T-cell (primary cell): ENCODE measurements at regions not wholly inside any gene's neighbourhood (a gene's known extent, or its start where the extent isn't known, plus 50 kb on each side); places are given as distances from the start of the nearest gene placed in this dataset.

Experiments
- ATAC-seq, 4 experiments: fragments of 200-7000 bp in 3 of 4; fragments of 150-1000 bp in 1 of 4; cut with Tn5 transposase; replicated peaks in 1 of 4; 1 replicate in 3 of 4; 2 replicates in 1 of 4; pipeline ENCODE4 v1.10.0; 2021; ENCODE audit warnings: moderate library complexity in 3 of 4, mild to moderate bottlenecking in 2 of 4, moderate number of reproducible peaks in 1 of 4
- CTCF ChIA-PET, 2 donors: fragments of 300-600 bp; sonication (Branson Sonifier 250); formaldehyde crosslinking; loops; one replicate each; lab custom pipeline; 2022; ENCODE audit warnings: antibody characterized with exemption in 2 of 2; lab: Charles Lee
- POLR2A ChIA-PET, 2 donors: fragments of 300-600 bp; sonication (Branson Sonifier 250); formaldehyde crosslinking; loops; one replicate each; lab custom pipeline; 2022; ENCODE audit warnings: antibody characterized with exemption in 2 of 2; lab: Charles Lee
- DNase-seq, 35 experiments: peaks; one replicate each; pipeline versions ENCODE4 v3.0.0 to v3.0.0-alpha.2; 2013 to 2023
- H3K27ac ChIP-seq: one replicate; pipeline ENCODE4 v1.5.1; 2013; ENCODE audit warnings: low read length
- H3K27me3 ChIP-seq, 2 experiments: replicated peaks in 1 of 2; 1 replicate in 1 of 2; 2 replicates in 1 of 2; pipeline versions ENCODE4 v1.6.1 to v1.7.0; 2013; ENCODE audit warnings: low read length in 1 of 2, mixed read lengths in 1 of 2; ENCODE audit not compliant: control insufficient read depth in 2 of 2, insufficient read depth in 2 of 2; ENCODE audit errors: extremely low read depth in 1 of 2
- H3K36me3 ChIP-seq, 2 donors: 1 replicate in 1 of 2; 2 replicates in 1 of 2; pipeline versions ENCODE4 v1.6.1 to v1.7.0; 2013; ENCODE audit warnings: low read length in 1 of 2; ENCODE audit not compliant: control insufficient read depth in 2 of 2, insufficient read depth in 1 of 2; ENCODE audit errors: extremely low read depth in 1 of 2
- H3K4me1 ChIP-seq, 2 experiments: 1 replicate in 1 of 2; 2 replicates in 1 of 2; pipeline versions ENCODE4 v1.6.1 to v1.7.0; 2013; ENCODE audit warnings: low read length in 2 of 2, mixed read lengths in 1 of 2; ENCODE audit not compliant: insufficient read depth in 2 of 2, control insufficient read depth in 1 of 2; ENCODE audit errors: extremely low read depth in 1 of 2
- H3K4me3 ChIP-seq, 2 donors: 1 replicate in 1 of 2; 2 replicates in 1 of 2; pipeline versions ENCODE4 v1.5.1 to v1.7.0; 2013; ENCODE audit warnings: mild to moderate bottlenecking in 2 of 2, low read length in 1 of 2, moderate library complexity in 1 of 2; ENCODE audit not compliant: control insufficient read depth in 1 of 2; ENCODE audit errors: extremely low read depth in 1 of 2
- H3K9me3 ChIP-seq: 2 replicates; pipeline ENCODE4 v1.7.0; 2013
- H3K27ac Mint-ChIP-seq, 2 donors: one replicate each; pipeline ENCODE4 v1.8.0; 2020 to 2021; ENCODE audit warnings: mild to moderate bottlenecking in 2 of 2, mixed read lengths in 2 of 2
- H3K27me3 Mint-ChIP-seq, 2 donors: one replicate each; pipeline ENCODE4 v1.8.0; 2021 to 2022; ENCODE audit warnings: mixed read lengths in 2 of 2
- H3K36me3 Mint-ChIP-seq: one replicate; pipeline ENCODE4 v1.8.0; 2021; ENCODE audit warnings: mixed read lengths
- H3K4me1 Mint-ChIP-seq, 3 donors: one replicate each; pipeline ENCODE4 v1.8.0; 2020 to 2022; ENCODE audit warnings: mixed read lengths in 3 of 3, mild to moderate bottlenecking in 1 of 3
- H3K4me3 Mint-ChIP-seq, 3 donors: one replicate each; pipeline ENCODE4 v1.8.0; 2020 to 2022; ENCODE audit warnings: mild to moderate bottlenecking in 3 of 3, mixed read lengths in 3 of 3, moderate library complexity in 3 of 3
- H3K9me3 Mint-ChIP-seq, 3 donors: one replicate each; pipeline ENCODE4 v1.8.0; 2020 to 2022; ENCODE audit warnings: mixed read lengths in 3 of 3
- WGBS: methylation state at CpG from one replicate; pipeline ENCODE4 v1.1.5; 2013; ENCODE audit warnings: missing lambda C conversion rate; ENCODE audit not compliant: insufficient coverage; 5-methylcytosine and 5-hydroxymethylcytosine counted together

DNA sequence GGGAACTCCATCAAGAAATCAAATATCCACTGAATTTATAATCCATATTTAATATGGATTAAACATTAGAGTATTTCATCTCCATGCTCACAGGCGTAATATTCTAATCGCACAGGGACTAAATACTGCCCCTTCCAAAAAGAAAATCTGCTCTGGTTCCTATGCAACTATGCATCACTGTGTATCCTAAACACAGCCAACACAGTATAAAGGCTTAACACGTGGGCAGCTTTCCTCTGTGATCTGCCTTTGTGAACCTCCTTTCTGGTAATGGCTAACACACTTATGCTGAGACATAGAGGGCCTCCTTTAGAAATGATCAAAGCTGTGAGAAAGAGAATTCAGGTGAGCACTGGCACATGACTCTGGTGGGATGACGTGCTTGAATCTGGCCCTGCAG, 110.2 kb downstream of the RAB11FIP2 start:
- H3K4me1 Mint-ChIP-seq: no peaks in the 10 kb centered on the region
- no peak for ATAC-seq
- ChIA-PET CTCF (no interaction called here), POLR2A (no interaction called here)
- no peak for DNase-seq
- no peaks in the 10 kb centered on the region for H3K4me1 ChIP-seq
- peaks cover 2 to 9% of the 10 kb centered on the region in 2 experiments for H3K27me3 ChIP-seq
- WGBS: 82% methylated on average over 3 of the region's 4 CpGs
- H3K9me3 Mint-ChIP-seq: no peaks in the 10 kb centered on the region
- no peak overlapping the region for H3K27ac Mint-ChIP-seq
- H3K27me3 Mint-ChIP-seq: peaks cover 0 to 10% of the 10 kb centered on the region in 2 donors
- no peak overlapping the region for H3K4me3 Mint-ChIP-seq
- H3K36me3 Mint-ChIP-seq: no peaks in the 10 kb centered on the region
- H3K4me3 ChIP-seq: no peak overlapping the region
- H3K36me3 ChIP-seq: no peaks in the 10 kb centered on the region
- no peak overlapping the region for H3K27ac ChIP-seq
- H3K9me3 ChIP-seq: no peaks in the 10 kb centered on the region

DNA sequence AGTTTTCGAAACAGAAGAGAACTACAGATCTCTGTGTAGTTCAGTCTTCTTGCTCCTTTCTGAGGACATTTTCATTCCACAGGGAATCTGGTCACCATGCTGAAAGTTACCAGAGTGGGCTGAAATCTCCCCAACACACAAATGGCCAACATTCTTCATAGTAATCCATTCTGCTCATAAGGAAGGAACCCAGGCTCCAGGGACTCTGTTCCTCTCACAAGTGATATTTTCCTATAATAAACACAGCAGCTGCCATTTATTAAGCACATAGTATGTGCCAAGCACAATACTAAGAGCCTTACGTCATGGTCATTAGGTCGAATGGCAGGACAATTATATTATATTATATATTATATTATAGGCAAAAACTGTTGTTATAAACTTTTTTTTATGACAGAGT, 109.8 kb downstream of the RAB11FIP2 start:
- H3K27ac ChIP-seq: no peak overlapping the region
- no peaks in the 10 kb centered on the region for H3K36me3 ChIP-seq
- H3K4me3 Mint-ChIP-seq: no peak overlapping the region
- ChIA-PET POLR2A (no interaction called here), CTCF (no interaction called here)
- WGBS: no CpG with 5 or more reads among the region's 3 CpGs
- H3K4me1 ChIP-seq: no peaks in the 10 kb centered on the region
- no peaks in the 10 kb centered on the region for H3K9me3 ChIP-seq
- H3K4me3 ChIP-seq: no peak overlapping the region
- H3K4me1 Mint-ChIP-seq: no peaks in the 10 kb centered on the region
- ATAC-seq (no peak), DNase-seq (no peak)
- no peaks in the 10 kb centered on the region for H3K9me3 Mint-ChIP-seq
- H3K27ac Mint-ChIP-seq: no peak overlapping the region
- H3K36me3 Mint-ChIP-seq: no peaks in the 10 kb centered on the region
- peaks cover 0 to 10% of the 10 kb centered on the region in 2 donors for H3K27me3 Mint-ChIP-seq
- H3K27me3 ChIP-seq: peaks cover 2 to 9% of the 10 kb centered on the region in 2 experiments

DNA sequence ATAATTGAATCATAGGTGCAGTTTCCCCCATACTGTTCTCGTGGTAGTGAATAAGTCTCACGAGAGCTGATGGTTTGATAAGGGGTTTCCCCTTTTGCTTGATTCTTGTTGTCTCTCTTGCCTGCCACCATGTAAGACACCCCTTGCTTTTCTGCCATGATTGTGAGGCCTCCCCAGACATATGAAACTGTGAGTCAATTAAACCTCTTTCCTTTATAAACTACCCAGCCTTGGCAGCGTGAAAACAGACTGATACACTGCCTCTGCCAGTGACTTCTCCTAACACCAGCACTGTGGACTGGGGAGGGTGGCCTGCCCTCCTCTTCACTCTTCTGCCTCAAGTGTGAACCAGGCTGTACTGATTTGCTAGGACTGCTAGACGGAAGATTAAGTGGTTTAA, 108.6 kb downstream of the RAB11FIP2 start:
- Histone ChIP-seq H3K27me3 (peaks cover 2 to 9% of the 10 kb centered on the region in 2 experiments), H3K9me3 (no peaks in the 10 kb centered on the region), H3K27ac (no peak overlapping the region), H3K4me1 (no peaks in the 10 kb centered on the region), H3K36me3 (no peaks in the 10 kb centered on the region), H3K4me3 (no peak overlapping the region)
- no peak for DNase-seq
- Mint-ChIP-seq H3K9me3 (no peaks in the 10 kb centered on the region), H3K4me1 (no peaks in the 10 kb centered on the region), H3K36me3 (no peaks in the 10 kb centered on the region), H3K27me3 (peaks cover 1 to 15% of the 10 kb centered on the region in 2 donors), H3K27ac (no peak overlapping the region), H3K4me3 (no peak overlapping the region)
- ATAC-seq: no peak
- 67% methylated on average over 1 of the region's 4 CpGs for WGBS
- CTCF ChIA-PET: no interaction called here
- POLR2A ChIA-PET: no interaction called here

DNA sequence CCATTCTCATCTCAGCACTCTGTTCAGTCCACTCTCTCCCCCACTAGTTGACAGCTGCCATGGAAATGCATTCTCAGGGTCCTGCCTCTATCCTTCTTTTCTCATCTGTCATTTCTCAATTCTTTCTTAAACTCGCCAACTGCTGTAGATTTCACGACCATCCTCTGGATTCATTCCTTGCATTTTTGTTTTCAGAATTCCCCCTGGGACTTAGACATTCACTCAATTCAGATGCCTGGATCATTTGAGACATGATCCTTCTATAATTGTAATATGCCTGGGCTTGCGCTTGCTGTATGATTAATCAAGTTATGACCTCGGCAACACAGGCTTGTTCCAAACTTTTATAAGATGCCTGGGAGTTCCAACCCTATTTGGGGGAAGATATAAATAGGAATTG, 104.5 kb downstream of the RAB11FIP2 start:
- H3K27ac ChIP-seq: no peak overlapping the region
- H3K4me1 Mint-ChIP-seq: no peaks in the 10 kb centered on the region
- no peak overlapping the region for H3K27ac Mint-ChIP-seq
- H3K36me3 ChIP-seq: no peaks in the 10 kb centered on the region
- POLR2A ChIA-PET: no interaction called here
- DNase-seq (no peak), ATAC-seq (no peak)
- H3K9me3 ChIP-seq: no peaks in the 10 kb centered on the region
- H3K4me1 ChIP-seq: no peaks in the 10 kb centered on the region
- H3K36me3 Mint-ChIP-seq: no peaks in the 10 kb centered on the region
- H3K27me3 ChIP-seq: peaks cover 0 to 12% of the 10 kb centered on the region in 2 experiments
- no peak overlapping the region for H3K4me3 ChIP-seq
- H3K27me3 Mint-ChIP-seq: peaks cover 1 to 9% of the 10 kb centered on the region in 2 donors
- 90% methylated on average over 2 of the region's 4 CpGs for WGBS
- CTCF ChIA-PET: no interaction called here
- no peaks in the 10 kb centered on the region for H3K9me3 Mint-ChIP-seq
- H3K4me3 Mint-ChIP-seq: no peak overlapping the region

DNA sequence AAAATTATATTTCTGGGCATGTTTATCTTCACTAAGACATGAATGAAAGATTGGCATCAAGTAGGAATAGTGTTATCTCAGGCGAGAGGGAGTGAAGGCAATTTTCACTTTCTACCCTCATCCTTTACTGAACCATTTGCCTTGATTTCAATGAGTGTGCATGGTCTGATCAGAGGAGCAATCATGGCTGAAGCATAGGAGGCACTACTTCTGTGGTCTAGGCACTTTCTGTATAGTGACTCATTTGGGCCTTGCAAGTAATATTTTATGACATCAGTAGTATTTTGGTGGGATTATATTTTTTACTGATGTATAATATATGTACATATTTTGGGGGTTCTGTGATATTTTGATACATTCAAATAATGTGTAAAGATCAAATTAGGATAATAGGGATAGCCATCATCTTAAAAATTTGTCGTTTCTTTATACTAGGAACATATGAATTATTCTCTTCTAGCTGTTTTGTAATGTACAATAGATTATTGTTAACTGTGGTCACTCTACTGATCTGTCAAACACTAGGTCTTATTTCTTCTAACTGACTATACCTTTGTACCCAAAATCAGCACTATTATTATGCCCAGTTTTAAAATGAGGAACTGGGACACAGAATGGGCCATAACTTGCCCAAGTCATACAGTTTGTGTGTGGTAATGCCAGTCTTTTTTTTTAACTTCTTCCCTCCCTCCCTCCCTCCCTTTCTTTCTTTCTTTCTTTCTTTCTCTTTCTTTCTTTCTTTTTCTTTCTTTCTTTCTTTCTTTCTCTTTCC, 101.9 kb downstream of the RAB11FIP2 start:
- POLR2A ChIA-PET: interaction anchor here in 1 of 2 donors (0.6 kb wide), 1 partner anchor 69 kb away, joined by 5 read pairs; no protein-coding TSS in a partner anchor
- DNase-seq (no peak), ATAC-seq (no peak)
- WGBS: no CpG with 5 or more reads among the region's 2 CpGs
- H3K4me1 ChIP-seq: no peaks in the 10 kb centered on the region
- no peak overlapping the region for H3K4me3 ChIP-seq
- CTCF ChIA-PET: no interaction called here
- Mint-ChIP-seq H3K9me3 (no peaks in the 10 kb centered on the region), H3K4me3 (no peak overlapping the region), H3K36me3 (no peaks in the 10 kb centered on the region), H3K27ac (no peak overlapping the region), H3K4me1 (no peaks in the 10 kb centered on the region), H3K27me3 (peaks cover 5 to 7% of the 10 kb centered on the region in 2 donors)
- H3K9me3 ChIP-seq: no peaks in the 10 kb centered on the region
- H3K27me3 ChIP-seq: peaks cover 0 to 8% of the 10 kb centered on the region in 2 experiments
- H3K36me3 ChIP-seq: no peaks in the 10 kb centered on the region
- H3K27ac ChIP-seq: no peak overlapping the region

DNA sequence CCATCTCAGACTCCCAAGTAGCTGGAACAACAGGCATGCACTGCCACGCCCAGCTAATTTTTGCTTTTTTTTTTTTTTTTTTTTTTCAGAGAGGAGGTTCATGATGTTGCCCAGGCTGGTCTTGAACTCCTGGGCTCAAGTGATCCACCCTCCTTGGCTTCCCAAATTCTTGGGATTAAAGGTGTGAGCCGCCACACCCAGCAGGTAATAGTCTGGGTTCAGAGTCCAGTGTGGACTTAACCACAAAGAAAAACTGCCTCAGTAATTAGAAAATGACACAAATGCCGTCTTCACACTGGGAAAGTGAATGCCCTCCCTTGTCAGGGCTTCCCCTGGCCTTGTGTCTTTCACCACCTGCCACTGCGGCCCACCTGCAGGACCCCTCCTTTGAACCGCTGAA, 101.1 kb downstream of the RAB11FIP2 start:
- POLR2A ChIA-PET: interaction anchor here in 1 of 2 donors (0.6 kb wide), 1 partner anchor 68 kb away, joined by 5 read pairs; no protein-coding TSS in a partner anchor
- 100% methylated on average over 1 of the region's 5 CpGs for WGBS
- H3K36me3 Mint-ChIP-seq: no peaks in the 10 kb centered on the region

More for the DNA sequence above, 101.1 kb downstream of the RAB11FIP2 start:
- no peaks in the 10 kb centered on the region for H3K9me3 ChIP-seq
- H3K27me3 ChIP-seq: peaks cover 0 to 4% of the 10 kb centered on the region in 2 experiments
- CTCF ChIA-PET: no interaction called here
- H3K4me3 Mint-ChIP-seq: no peak overlapping the region
- DNase-seq (no peak), ATAC-seq (no peak)
- no peaks in the 10 kb centered on the region for H3K4me1 ChIP-seq
- no peaks in the 10 kb centered on the region for H3K36me3 ChIP-seq
- H3K4me1 Mint-ChIP-seq: no peaks in the 10 kb centered on the region
- no peak overlapping the region for H3K4me3 ChIP-seq
- H3K27ac ChIP-seq: no peak overlapping the region
- no peak overlapping the region for H3K27ac Mint-ChIP-seq
- peaks cover 5 to 7% of the 10 kb centered on the region in 2 donors for H3K27me3 Mint-ChIP-seq
- no peaks in the 10 kb centered on the region for H3K9me3 Mint-ChIP-seq
